Osteocyte (in vitro differentiated cells): ENCODE measurements at regions not wholly inside any gene's neighbourhood (a gene's known extent, or its start where the extent isn't known, plus 50 kb on each side); places are given as distances from the start of the nearest gene placed in this dataset.

ENCODE experiments used
- DNase-seq: peaks from one replicate; pipeline ENCODE4 v3.0.0; 2021; ENCODE audit warnings: mixed read lengths; ENCODE audit not compliant: unreplicated experiment; ENCODE audit errors: extremely low spot score
- H3K27ac Mint-ChIP-seq: one replicate; pipeline ENCODE4 v1.8.0; 2021; ENCODE audit warnings: mild to moderate bottlenecking, mixed read lengths; ENCODE audit not compliant: unreplicated experiment
- H3K27me3 Mint-ChIP-seq: one replicate; pipeline ENCODE4 v1.8.0; 2021; ENCODE audit warnings: mixed read lengths; ENCODE audit not compliant: unreplicated experiment
- H3K36me3 Mint-ChIP-seq: one replicate; pipeline ENCODE4 v1.8.0; 2021; ENCODE audit warnings: mixed read lengths; ENCODE audit not compliant: unreplicated experiment
- H3K4me1 Mint-ChIP-seq: one replicate; pipeline ENCODE4 v1.8.0; 2021; ENCODE audit warnings: mixed read lengths; ENCODE audit not compliant: unreplicated experiment
- H3K4me3 Mint-ChIP-seq: one replicate; pipeline ENCODE4 v1.8.0; 2021; ENCODE audit warnings: mild to moderate bottlenecking, moderate library complexity, mixed read lengths; ENCODE audit not compliant: unreplicated experiment
- H3K9me3 Mint-ChIP-seq: one replicate; pipeline ENCODE4 v1.8.0; 2021; ENCODE audit warnings: mixed read lengths; ENCODE audit not compliant: unreplicated experiment
- CTCF ChIP-seq: fragments of 200-600 bp; sonication (generic); IDR thresholded peaks from 2 replicates; pipeline ENCODE4 v1.5.0; 2021; ENCODE audit warnings: antibody characterized with exemption, mild to moderate bottlenecking, moderate library complexity

- no peak for DNase-seq
- no peaks in the 10 kb centered on the region for H3K36me3 Mint-ChIP-seq
- H3K4me3 Mint-ChIP-seq: no peak overlapping the region
- no peak overlapping the region for H3K27ac Mint-ChIP-seq
- TF ChIP-seq CTCF: no peak
- H3K4me1 Mint-ChIP-seq: no peaks in the 10 kb centered on the region
- H3K27me3 Mint-ChIP-seq: no peaks in the 10 kb centered on the region
- no peaks in the 10 kb centered on the region for H3K9me3 Mint-ChIP-seq
Measured at GRCh38 chr22:48616656-48617055, 1211.0 kb downstream of the BRD1 start.

GRCh38 chr22:48615171-48616008, 1212.3 kb downstream of the BRD1 start:
- H3K27me3 Mint-ChIP-seq: no peaks in the 10 kb centered on the region
- H3K9me3 Mint-ChIP-seq: no peaks in the 10 kb centered on the region
- H3K4me3 Mint-ChIP-seq: no peak overlapping the region
- TF ChIP-seq CTCF: no peak
- no peak overlapping the region for H3K27ac Mint-ChIP-seq
- no peak for DNase-seq
- no peaks in the 10 kb centered on the region for H3K36me3 Mint-ChIP-seq
- no peaks in the 10 kb centered on the region for H3K4me1 Mint-ChIP-seq

GRCh38 chr22:48613566-48614200, 1214.0 kb downstream of the BRD1 start:
- no peak for DNase-seq
- Mint-ChIP-seq H3K4me3 (no peak overlapping the region), H3K9me3 (no peaks in the 10 kb centered on the region), H3K27ac (peak overlapping the region; percentile 38), H3K27me3 (no peaks in the 10 kb centered on the region), H3K4me1 (no peaks in the 10 kb centered on the region), H3K36me3 (no peaks in the 10 kb centered on the region)
- no peak for TF ChIP-seq CTCF

GRCh38 chr22:48612077-48612995, 1215.3 kb downstream of the BRD1 start:
- Mint-ChIP-seq H3K27ac (no peak overlapping the region), H3K4me1 (no peaks in the 10 kb centered on the region), H3K27me3 (no peaks in the 10 kb centered on the region), H3K9me3 (no peaks in the 10 kb centered on the region), H3K4me3 (no peak overlapping the region), H3K36me3 (no peaks in the 10 kb centered on the region)
- no peak for TF ChIP-seq CTCF
- DNase-seq: no peak
